ENCODE measurements at regions not wholly inside any gene's neighbourhood (a gene's known extent, or its start where the extent isn't known, plus 50 kb on each side); places are given as distances from the start of the nearest gene placed in this dataset.

- no peak for TF ChIP-seq EZH2 (IDR thresholded peaks at IDR 0.05; ENCODE audit: low read length, unreplicated experiment)
- no peak for TF ChIP-seq EZH2phosphoT487 (IDR thresholded peaks at IDR 0.05; ENCODE audit: borderline replicate concordance, low read length)
- no peak for TF ChIP-seq CTCF (conservative IDR thresholded peaks at IDR 0.05; ENCODE audit: low read depth, low read length)
- Histone ChIP-seq H4K20me1 (ENCODE audit: low read length) (no peaks in the 10 kb centered on the region), H3K27me3 (ENCODE audit: low read length) (peaks cover 15% of the 10 kb centered on the region; the same call in 1 of the 2 replicates), H3K9ac (ENCODE audit: low read length) (no peak overlapping the region), H3K4me1 (ENCODE audit: insufficient read depth, low read length) (0 out of 2 replicates have a peak, but pooled peaks cover 5% of the 10 kb centered on the region), H3K4me2 (ENCODE audit: low read length) (no peak overlapping the region), H2AFZ (ENCODE audit: low read length) (no peak overlapping the region), H3K79me2 (ENCODE audit: low read length) (no peaks in the 10 kb centered on the region), H3K27ac (ENCODE audit: low read length) (no peak overlapping the region), H3K9me3 (ENCODE audit: low read length) (peaks cover 4% of the 10 kb centered on the region; the same call in 1 of the 2 replicates), H3K9me2 (replicated peaks; ENCODE audit: low read length) (no peaks in the 10 kb centered on the region), H3K36me3 (ENCODE audit: low read depth, low read length) (no peaks in the 10 kb centered on the region), H3K4me3 (ENCODE audit: low read length) (no peak overlapping the region), H3F3A (ENCODE audit: low read length, unreplicated experiment) (no peaks in the 10 kb centered on the region)
- DNase-seq (no peak), ATAC-seq (no peak)
- ChIA-PET POLR2A (ENCODE audit: unreplicated experiment) (no interaction called here), CTCF (no interaction called here)
- BruUV-seq (replicated peaks), result no TSS peak
- intact Hi-C loops (cut with micrococcal nuclease), result no loop called here
Observed at GRCh38 chr17:13182854-13183253, 165.0 kb upstream of the ELAC2 start.

- ATAC-seq (no peak), DNase-seq (no peak)
- Histone ChIP-seq H3K4me1 (ENCODE audit: insufficient read depth, low read length) (0 out of 2 replicates have a peak, but pooled peaks cover 5% of the 10 kb centered on the region), H3K9me3 (ENCODE audit: low read length) (peaks cover 4% of the 10 kb centered on the region; the same call in 1 of the 2 replicates), H3K4me2 (ENCODE audit: low read length) (no peak overlapping the region), H3F3A (ENCODE audit: low read length, unreplicated experiment) (no peaks in the 10 kb centered on the region), H3K36me3 (ENCODE audit: low read depth, low read length) (no peaks in the 10 kb centered on the region), H2AFZ (ENCODE audit: low read length) (no peak overlapping the region), H3K9me2 (replicated peaks; ENCODE audit: low read length) (no peaks in the 10 kb centered on the region), H4K20me1 (ENCODE audit: low read length) (no peaks in the 10 kb centered on the region), H3K27me3 (ENCODE audit: low read length) (peaks cover 15% of the 10 kb centered on the region; the same call in 1 of the 2 replicates), H3K79me2 (ENCODE audit: low read length) (no peaks in the 10 kb centered on the region), H3K9ac (ENCODE audit: low read length) (no peak overlapping the region), H3K4me3 (ENCODE audit: low read length) (no peak overlapping the region), H3K27ac (ENCODE audit: low read length) (no peak overlapping the region)
- no TSS peak for BruUV-seq (replicated peaks)
- TF ChIP-seq EZH2phosphoT487 (IDR thresholded peaks at IDR 0.05; ENCODE audit: borderline replicate concordance, low read length) (no peak), EZH2 (IDR thresholded peaks at IDR 0.05; ENCODE audit: low read length, unreplicated experiment) (no peak), CTCF (conservative IDR thresholded peaks at IDR 0.05; ENCODE audit: low read depth, low read length) (no peak)
- ChIA-PET POLR2A (ENCODE audit: unreplicated experiment) (no interaction called here), CTCF (no interaction called here)
- intact Hi-C loops (cut with micrococcal nuclease), result no loop called here
Observed at GRCh38 chr17:13182450-13182849, 164.6 kb upstream of the ELAC2 start.

- Histone ChIP-seq H3K9me2 (replicated peaks; ENCODE audit: low read length) (no peaks in the 10 kb centered on the region), H3K9me3 (ENCODE audit: low read length) (peaks cover 4% of the 10 kb centered on the region; the same call in 1 of the 2 replicates), H3K4me2 (ENCODE audit: low read length) (no peak overlapping the region), H3K36me3 (ENCODE audit: low read depth, low read length) (no peaks in the 10 kb centered on the region), H3K4me1 (ENCODE audit: insufficient read depth, low read length) (0 out of 2 replicates have a peak, but pooled peaks cover 5% of the 10 kb centered on the region), H3K27me3 (ENCODE audit: low read length) (peaks cover 9% of the 10 kb centered on the region; the same call in 1 of the 2 replicates), H2AFZ (ENCODE audit: low read length) (no peak overlapping the region), H3K79me2 (ENCODE audit: low read length) (no peaks in the 10 kb centered on the region), H3F3A (ENCODE audit: low read length, unreplicated experiment) (no peaks in the 10 kb centered on the region), H3K27ac (ENCODE audit: low read length) (no peak overlapping the region), H4K20me1 (ENCODE audit: low read length) (no peaks in the 10 kb centered on the region), H3K9ac (ENCODE audit: low read length) (no peak overlapping the region), H3K4me3 (ENCODE audit: low read length) (no peak overlapping the region)
- TF ChIP-seq EZH2phosphoT487 (IDR thresholded peaks at IDR 0.05; ENCODE audit: borderline replicate concordance, low read length), result no peak
- no peak for TF ChIP-seq CTCF (conservative IDR thresholded peaks at IDR 0.05; ENCODE audit: low read depth, low read length)
- TF ChIP-seq EZH2 (IDR thresholded peaks at IDR 0.05; ENCODE audit: low read length, unreplicated experiment), result no peak
- BruUV-seq (replicated peaks), result no TSS peak
- DNase-seq (no peak), ATAC-seq (no peak)
- CTCF ChIA-PET, result no interaction called here
- POLR2A ChIA-PET (ENCODE audit: unreplicated experiment), result no interaction called here
- intact Hi-C loops (cut with micrococcal nuclease), result no loop called here
Observed at GRCh38 chr17:13181683-13182082, 163.9 kb upstream of the ELAC2 start.
